GM19238 (cell line): ENCODE measurements at regions not wholly inside any gene's neighbourhood (a gene's known extent, or its start where the extent isn't known, plus 50 kb on each side); places are given as distances from the start of the nearest gene placed in this dataset.
"Not testable (repeated sequence)": the region's sequence is repeated elsewhere in the genome, so short reads cannot be mapped to it uniquely, and the experiment has no call there.

ENCODE experiments used
- DNase-seq: peaks from one replicate; pipeline ENCODE4 v3.0.0; 2011; ENCODE audit warnings: low spot score; ENCODE audit not compliant: insufficient read length

GRCh38 chr14:97028382-97028781 is 231.2 kb downstream of the VRK1 start:
- DNase-seq: no peak

DNA sequence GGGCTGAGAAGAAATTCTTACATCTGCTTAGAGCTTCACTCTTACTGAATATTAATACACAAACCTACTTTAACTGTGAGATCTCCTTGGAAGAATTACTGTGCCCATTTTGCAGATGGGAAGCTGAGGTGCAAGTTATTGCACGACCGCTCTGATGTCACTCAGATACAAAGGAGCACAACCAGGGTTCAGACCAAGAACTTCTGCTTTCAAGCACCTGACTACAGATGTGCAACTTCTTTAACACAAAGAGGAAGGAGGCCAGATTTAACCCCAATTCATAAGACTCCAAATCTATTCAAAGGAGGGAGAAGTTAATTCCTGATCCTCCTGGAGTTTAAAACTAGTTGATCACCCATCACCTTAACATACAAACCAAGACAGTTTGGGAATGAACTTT is 232.6 kb downstream of the VRK1 start:
- no peak for DNase-seq

DNA sequence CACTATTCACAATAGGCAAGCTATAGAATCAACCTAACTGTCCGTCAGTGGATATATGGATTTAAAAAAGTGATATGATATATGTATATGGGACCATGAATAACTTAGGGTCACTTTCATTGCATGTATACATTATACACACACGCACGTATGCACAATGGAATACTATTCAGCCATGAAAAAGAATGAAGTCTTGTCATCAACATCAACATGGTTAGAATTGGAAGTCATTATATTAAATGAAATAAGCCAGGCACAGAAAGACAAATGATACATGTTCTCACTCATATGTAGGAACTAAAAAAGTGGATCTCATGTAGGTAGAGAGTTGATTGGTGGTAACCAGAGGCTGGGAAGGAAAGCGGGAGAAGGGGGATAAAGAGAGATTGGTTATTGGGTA is 234.3 kb downstream of the VRK1 start:
- no peak for DNase-seq

DNA sequence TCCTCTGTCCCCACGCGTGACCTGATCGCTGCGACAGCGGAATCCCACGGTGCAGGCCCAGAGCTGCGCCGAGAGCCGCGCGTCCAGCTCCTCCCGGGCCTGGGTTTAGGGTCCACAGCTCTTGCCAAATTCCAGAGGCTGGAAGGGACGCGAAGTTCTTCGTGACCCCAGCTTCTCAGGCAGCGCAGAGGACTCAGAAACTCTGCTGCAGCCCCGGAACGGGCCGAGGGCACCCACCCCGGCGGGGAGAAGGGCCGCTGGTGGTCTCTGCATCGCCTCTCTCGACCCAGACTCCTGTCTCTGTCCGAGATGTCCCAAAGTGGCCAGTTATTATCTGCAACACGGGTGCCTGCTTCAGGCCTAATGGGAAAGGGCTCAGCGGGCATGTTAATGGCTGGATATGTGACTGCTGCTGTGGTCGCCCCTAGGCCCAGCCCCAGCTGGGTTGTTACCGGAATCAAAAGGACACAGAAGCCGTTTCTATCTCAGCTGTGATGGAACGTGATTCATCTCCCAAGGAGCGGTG is 236.4 kb downstream of the VRK1 start:
- no peak for DNase-seq

DNA sequence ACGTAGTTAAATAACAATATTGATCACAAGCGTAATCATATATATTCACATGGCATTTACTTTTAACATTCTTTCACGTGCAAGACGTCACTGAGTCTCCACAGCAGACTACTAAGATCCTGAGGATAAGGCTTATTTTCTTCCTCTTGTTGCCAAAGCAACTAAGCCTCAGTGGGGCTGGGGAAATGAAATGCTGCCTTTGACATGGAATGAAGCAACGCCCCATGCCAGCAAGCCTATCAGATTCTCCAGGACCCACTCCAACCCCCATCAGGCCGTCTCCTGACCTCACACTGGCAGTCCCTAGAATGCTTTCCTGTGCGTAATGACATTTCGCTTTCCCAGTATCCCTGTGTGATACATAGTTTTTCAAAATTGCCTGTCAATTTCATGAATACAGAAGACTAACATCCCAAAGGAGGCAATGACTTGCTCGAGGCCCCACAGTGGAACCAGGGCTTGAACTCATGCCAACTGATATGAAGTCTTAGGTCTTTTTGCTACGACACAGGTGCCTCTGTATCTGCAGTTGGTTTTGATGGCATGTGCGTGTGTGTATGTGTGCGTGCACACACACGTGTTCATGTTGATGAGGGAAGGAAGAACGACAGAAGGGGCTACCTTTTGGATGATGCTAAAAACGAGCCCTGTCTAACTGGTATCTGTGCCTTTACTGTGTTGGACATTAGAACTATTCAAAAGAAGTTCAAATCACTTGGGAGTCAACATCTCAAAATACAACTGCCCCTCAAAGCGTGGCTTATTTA is 239.1 kb downstream of the VRK1 start:
- DNase-seq: no peak

GRCh38 chr14:97039717-97040363 is 242.7 kb downstream of the VRK1 start:
- no peak for DNase-seq

GRCh38 chr14:97046967-97047366 is 249.8 kb downstream of the VRK1 start:
- no peak for DNase-seq

DNA sequence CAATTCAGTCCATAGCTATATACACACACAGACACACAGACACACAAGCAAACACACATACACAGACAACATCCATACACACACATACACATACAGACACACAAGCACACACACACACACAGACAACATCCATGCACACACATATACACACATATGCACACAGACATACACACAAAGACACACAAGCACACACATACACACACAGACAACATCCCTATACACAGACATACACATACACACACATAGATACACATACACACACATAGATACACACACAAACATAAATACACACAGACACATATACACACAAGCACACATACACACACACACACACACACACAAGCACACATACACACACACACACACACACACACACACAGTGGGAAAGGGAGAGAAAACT is 254.8 kb downstream of the VRK1 start:
- no peak for DNase-seq

DNA sequence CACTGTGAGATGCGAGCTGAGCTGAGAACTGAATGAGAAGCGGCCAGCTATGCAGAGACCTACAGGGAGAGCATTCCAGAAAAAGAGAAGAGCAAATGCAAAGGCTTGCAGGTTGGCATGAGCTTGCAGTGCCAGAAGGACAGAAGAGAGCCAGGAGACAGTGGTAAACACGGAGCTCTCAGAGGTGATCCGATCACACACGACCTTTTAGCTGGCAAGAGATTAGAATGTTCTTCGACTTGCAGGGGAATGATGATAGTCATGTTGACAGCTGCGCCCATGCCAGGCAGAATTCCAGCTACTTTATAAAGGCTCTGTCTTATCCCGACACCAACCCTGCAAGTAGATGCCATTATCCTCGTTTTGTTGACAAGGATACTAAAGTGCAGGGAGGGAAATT is 256.8 kb downstream of the VRK1 start:
- no peak for DNase-seq

GRCh38 chr14:97055355-97055754 is 258.2 kb downstream of the VRK1 start:
- no peak for DNase-seq

DNA sequence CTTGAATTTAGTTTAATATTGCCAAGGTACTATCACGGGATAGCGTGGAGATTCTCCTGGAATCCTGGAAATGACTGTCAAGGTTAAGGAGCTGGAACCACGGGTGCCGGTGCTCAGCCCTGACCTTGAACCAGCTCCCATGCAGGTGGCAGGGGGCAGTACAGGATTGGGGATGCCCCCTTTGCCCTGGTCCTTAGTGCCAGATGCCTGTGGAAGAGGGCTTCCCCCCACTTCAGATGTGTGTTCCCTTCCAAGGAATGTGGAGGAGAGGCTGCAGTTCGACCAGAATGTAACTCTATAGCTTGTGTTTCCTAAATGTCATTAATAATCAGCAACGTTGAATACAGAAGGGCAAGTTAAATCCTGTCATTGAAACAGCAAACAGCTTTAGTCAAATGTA is 258.9 kb downstream of the VRK1 start:
- no peak for DNase-seq

GRCh38 chr14:97057238-97058073 is 260.3 kb downstream of the VRK1 start:
- DNase-seq: no peak

DNA sequence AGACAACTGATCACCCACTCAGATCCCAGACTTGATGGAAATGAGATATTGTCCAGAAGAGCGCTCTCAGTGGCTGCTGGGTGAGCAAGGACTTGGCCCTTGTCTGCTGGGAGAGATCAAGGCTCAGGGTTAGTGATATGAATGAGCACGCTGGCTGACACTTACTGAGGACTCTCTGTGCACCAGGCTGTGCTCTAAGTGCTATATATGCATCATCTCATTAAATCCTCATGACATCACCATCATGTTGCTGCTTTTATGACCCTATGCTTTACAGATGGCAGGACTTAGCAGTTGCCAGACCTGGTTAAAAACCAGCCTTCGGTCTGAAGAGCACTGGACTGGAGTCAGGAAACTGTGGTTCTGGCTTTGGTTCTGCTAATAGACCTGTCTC is 260.9 kb downstream of the VRK1 start:
- DNase-seq: no peak

DNA sequence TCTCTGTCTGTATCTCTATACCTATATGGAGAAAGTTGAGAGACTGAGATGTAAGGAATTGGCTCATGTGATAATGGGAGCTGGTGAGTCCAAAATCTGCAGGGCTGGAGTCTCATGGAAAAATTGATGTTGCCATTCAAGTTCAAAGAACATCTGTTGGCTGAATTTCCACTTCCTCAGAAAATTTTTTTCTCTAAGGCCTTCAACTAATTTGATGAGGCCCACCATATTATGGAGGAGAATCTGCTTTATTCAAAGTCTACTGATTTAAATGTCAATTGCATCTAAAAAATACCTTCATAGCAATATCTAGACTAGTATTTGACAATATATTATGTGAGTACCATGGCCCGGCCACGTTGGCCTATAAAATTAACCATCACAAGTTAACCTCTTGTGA is 261.4 kb downstream of the VRK1 start:
- DNase-seq: no peak

DNA sequence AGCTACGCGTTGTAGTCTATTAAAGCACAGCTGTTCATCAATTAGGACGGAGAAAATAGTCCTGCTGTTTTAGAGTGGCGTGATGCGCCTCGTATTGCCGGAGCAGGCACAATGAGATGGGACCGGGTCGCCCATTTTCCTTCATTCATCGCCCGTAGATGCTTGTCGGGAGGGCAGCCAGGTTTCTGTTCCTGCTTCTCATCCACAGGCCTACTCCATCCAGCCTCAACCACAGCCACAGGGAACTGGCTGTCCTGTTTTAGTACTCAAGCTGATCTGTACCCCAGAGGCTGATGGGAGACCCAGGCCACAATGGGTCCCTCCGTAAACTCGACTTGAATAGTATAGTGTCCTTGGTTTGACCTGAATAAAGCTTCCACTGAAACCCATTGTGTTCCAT is 264.0 kb downstream of the VRK1 start:
- no peak for DNase-seq

DNA sequence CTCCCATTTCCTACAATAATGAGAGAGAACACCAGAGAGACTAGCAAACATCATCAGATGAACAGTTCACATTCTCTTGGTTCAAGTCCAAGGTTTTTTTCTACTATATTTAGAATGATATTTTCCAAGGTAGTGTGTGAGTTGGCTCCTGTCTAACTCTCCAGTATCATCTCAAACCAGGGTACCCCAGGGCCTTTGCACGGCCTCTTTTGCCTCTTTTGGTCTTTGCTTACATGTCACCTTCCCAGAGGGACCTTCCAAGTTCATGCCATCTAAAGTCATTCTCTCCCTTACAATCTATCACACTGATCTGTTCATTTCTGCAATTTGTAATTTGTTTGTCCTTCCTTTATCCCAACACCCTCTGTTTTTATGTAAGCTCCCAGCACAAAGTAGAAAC is 264.5 kb downstream of the VRK1 start:
- DNase-seq: no peak

GRCh38 chr14:97065305-97066067 is 268.3 kb downstream of the VRK1 start:
- DNase-seq: no peak

DNA sequence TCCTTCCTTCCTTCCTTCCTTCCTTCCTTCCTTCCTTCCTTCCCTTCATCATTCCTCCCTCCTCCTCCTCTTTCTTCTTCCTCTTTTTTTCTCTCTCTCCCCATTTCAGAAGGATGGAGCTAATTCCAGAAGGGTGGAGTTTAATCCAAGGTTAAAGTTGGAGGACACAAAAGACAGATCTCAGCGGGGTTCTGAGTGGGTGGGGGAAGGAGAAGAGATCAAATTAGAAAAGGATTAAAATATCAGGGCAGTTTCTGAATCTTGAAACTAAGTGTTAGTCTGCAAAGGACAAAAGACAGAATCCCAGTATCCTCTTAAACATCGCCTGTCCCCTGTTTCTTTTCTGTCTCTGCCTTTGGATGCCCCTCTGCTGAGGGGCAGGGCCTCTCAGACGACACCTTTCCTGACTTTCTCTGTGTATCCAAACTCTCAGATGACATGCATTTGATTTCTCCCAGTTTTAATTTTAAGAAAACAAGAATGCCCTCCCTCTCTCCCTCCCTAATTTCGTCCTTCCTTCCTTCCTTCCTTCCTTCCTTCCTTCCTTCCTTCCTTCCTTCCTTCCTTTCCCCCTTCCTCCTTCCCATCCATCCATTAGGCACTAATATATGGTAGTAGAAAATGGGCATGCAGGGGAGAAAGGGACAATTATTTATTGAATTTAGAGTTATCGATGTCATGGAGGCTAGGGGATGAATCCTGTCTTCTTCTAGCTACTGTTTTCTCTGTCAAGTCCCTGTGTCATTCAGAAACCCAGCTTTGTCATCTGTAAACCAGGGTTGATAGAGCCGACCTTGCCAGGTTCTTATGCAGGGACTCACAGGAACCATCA is 269.1 kb downstream of the VRK1 start:
- DNase-seq: no peak

GRCh38 chr14:97068293-97068692 is 271.1 kb downstream of the VRK1 start:
- not testable (repeated sequence) for DNase-seq

DNA sequence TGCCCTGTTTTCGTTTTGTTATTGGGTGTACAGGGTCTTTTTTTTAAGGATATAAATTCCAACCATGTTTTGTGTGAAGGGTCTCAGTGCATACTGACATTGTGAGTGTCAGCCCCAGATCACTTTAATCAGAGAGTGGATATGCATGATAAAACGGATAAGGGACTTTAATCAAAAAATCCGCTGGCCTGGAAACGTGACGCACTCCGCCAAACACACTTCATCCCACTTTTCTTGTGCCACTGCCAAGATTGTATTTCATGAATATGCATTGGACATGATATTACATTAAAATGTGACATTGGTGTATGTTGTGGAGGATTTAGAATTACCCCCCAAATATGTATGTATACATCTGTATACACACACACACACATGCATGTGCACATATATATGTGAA is 273.1 kb downstream of the VRK1 start:
- no peak for DNase-seq
